GM18502 (cell line): ENCODE measurements at regions not wholly inside any gene's neighbourhood (a gene's known extent, or its start where the extent isn't known, plus 50 kb on each side); places are given as distances from the start of the nearest gene placed in this dataset.

Source experiments
- ATAC-seq: cut with Tn5 transposase; IDR thresholded peaks from one replicate; pipeline ENCODE4 v1.9.1; 2021; ENCODE audit warnings: mild to moderate bottlenecking; ENCODE audit not compliant: unreplicated experiment, poor library complexity

DNA sequence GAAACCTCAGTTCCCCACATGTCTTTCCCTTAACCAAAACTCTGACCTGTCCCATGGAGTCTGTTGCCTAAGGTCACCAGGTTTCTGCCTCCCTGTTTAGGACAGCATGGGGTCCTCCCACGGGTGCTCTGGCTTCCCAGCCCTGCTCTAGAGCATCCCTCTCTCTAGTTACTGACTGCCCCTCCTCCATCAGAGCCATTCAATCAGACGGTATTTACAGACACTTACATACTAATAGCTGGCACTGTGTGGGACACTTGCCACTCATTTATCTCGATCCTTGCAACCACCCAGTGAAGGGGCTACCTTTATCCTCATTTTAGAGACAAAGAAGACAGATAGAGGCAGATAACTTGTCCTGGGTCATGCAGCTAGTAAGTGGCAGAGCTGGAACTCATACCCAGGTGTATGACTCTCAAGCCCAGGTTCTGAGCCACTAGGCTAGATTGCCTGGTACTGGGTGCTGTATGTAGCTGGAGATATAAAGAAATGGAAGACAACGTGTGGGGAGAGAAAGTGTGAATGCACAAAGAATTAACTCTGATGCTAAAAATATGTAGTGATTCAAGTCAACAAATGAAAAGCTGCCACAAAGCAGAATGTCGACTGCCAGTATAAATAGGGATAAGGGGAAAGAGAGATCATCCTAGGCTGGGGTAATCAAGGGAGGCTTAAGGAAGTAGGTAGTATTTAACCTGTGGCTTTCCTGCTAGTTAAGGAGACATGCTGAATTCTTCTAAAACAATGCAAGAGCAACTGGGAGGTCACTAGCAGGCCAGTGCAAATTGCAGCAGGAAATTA is 52.5 kb upstream of the PDE8B start:
- no peak for ATAC-seq

DNA sequence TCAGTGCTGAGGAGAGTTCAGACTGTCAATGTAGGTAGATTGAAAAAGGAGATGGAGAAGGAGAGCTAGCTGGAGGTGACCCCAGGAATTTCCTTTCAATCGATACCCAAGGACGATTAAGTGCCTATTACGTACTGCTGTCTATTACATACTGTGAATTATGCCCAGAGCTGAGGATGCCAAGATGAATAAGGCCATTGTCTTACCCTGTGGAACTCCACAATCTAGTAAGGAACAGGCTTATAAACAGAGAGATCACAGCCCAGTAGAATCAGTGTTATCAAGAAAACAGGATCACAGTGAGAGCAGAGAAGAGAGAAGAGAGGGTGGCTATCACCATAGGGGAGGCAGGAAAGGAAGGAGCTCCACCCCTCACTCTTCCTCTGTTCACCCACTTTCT is 54.1 kb upstream of the PDE8B start:
- ATAC-seq: no peak

DNA sequence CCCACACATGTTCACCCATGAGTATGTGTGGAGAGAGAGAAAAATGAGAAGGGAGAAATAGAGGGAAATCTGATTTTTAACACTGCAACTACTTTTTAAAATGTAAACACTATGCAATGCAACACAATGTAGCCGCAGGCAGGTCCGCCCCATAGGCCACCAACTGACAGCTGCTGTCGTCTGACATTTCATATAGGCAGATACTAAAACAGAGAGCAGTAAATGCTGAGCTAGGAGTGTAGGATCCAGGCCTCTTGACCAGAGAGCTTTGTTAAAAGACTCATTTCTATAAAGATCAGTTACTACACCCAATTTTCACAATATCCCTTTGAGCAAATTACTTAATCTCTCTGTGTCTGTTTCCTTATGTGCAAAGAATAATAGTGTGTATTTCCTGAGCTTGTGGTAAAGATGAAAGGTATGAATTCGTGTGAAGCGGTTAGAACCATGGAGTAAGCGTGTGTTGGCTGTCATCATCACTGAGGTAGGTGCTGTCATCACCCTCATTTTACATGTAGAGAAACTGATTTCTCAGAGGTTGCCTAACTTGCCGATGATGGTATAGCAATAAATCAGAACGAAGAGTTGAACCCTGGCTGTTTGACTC is 55.2 kb upstream of the PDE8B start:
- ATAC-seq: no peak

DNA sequence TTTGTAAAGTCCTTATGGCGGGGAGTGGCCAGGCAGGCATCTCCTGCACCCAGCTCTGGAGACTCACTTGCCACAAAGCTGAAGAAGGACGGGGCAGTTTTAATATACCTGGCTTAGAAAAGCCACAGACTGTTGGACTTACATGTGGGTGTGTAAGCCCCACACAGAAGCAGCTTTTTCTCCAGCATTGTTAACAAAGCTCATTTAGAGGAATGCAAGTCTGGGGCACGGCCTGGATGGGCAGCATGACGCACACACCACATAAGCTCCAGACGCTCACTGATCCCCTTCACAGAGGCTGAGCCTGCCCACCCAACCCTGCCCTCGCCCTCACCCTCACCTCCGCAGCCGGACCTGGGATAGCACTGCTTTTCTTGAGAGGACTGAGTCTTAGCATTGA is 58.0 kb upstream of the PDE8B start:
- ATAC-seq: no peak

DNA sequence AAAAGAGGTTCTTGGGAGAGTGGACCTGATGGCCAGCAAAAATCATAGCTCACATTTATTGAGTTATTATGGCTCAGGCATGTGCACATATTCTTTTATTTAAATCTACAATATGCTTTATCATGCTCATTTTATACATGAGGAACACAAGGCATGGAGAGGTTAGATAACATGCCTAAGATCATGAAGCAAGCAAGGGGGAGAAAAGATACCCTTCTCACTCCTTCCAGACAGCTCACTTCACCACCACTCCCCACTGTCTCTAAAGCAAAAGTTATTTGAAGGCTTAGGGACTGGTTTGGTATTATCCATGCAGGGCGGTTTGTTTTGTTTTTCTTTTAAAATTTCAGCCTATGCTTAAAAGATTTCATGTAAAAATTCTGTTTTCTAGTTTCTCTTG is 59.0 kb upstream of the PDE8B start:
- no peak for ATAC-seq

DNA sequence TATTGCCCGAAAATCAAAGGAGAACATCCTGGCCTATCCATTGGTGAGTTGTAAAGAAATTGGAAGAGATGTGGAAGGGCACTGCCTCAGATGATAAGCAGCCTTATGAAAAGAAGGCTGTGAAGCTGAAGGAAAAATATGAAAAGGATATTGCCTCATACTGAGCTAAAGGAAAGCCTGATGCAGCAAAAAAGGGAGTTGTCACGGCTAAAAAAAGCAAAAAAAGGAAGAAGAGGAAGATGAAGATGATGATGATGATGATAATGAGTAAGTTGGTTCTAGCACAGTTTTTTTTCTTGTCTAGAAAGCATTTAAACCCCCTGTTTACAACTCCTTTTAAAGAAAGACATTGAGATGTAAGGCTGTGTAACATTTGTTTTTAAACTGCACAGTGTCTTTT is 59.8 kb upstream of the ZBED3 start:
- ATAC-seq: no peak

DNA sequence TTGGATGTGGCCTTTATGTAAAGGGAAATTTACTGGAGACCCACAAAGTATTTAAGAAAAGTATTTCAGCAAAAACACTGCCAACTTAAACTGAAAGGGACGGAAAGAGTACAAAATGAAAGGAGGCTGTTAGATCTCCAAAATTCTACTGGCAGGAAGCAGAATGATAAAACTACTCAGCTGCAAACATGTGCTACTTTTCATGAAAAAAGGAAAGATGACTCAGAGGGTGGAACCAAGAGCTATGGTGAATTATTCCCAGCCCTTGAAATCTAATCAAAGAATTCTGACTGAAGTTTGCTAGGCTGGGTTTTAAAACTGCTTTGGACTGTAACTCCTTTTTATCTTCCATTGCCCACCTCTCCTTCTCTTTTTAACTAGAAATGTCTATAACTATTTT is 58.6 kb upstream of the ZBED3 start:
- no peak for ATAC-seq

DNA sequence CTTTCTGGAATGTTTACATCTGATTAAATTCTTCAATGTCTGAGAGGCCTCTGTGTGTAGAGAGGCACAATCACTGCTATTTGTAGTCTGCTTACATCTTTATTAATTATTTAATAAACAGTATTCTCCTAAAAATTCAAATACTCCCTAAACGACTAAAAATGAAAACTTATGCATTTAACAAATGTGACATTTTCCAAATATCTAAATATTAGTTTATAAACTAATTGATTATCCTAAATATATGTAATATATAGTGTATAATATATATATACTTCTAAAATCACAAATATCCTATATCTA is 57.7 kb upstream of the ZBED3 start:
- ATAC-seq: no peak

DNA sequence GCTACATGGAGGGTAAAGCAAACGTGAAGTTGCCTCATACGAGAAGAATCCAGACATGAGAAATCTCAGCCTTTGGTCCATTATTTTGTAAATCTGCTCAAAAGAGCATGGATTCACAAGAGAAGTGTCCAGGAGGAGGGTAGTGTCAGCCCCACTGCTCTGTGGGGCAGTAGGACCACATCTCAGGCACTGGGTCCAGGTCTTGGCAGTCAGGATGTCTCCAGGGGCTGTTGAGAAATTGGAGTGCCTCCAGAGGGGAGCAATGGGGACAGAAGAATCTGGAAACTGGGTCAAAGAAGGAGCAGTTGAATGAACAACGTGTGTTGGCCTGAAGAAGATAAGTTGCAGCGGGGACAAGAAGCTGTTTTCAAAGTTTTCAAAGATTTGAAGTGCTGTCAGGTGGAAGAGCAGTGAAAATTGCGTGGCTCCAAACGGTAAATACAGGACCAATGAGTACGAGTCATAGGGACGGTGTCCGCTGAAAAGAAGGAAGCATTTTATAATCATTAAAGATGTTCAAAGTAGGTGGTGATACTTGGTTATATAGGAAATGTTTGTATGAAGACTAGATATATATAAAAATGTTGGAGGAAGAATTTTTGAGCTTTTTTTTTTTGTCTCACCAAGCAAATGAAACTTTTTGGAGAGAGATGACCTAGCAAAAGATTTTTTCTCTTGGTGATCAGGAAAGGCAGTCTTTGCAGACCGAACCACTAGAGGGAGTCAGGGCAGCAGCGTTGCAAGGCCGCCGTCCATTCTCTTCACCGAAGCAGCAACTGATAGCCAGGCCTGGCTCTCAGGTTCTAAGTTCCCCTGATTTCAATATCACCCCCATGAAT is 57.1 kb upstream of the ZBED3 start:
- peak; percentile 55 for ATAC-seq

DNA sequence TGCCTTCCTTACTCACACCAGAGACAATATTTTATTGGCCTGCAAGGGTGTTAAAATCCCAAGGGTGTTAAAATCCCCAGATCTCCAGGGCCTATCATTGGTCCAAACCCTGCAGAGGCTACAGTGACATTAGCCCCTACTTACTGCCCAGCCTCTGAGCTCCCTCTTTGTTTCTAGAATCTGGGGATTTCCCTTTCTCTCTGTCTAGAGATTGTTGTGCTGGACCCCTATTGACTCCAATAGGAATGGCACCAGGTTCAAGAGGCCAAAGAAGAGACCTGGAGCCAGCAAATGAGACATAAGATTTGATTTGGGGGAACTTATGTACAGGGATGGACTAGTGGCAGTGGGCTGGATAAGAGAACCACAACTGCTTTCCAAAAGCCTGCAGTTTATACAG is 53.3 kb upstream of the ZBED3 start:
- no peak for ATAC-seq

DNA sequence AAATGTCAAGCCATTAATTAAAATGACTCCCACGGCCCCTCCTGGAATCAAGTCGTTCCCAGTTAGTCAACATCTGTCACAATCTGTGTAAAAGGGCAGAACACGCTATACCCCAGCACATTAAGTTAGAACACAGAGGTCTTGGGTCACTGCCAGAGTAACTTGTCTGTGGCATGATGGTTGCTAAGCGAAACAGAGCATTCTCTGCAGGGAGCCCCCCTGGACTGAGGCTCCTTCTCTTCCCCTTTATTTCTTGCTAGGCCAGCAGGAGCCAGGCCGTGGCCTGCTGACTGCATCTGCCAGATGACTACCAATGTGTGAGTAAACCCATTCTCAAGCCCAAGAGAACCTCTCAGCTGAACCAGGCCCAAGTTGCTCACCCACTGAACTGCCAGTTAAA is 51.9 kb upstream of the ZBED3 start:
- ATAC-seq: no peak
